H1 (cell line): ENCODE measurements at regions not wholly inside any gene's neighbourhood (a gene's known extent, or its start where the extent isn't known, plus 50 kb on each side); places are given as distances from the start of the nearest gene placed in this dataset.

Experiments
- CTCF ChIA-PET: fragments of 300-600 bp; sonication (Branson Sonifier 250); formaldehyde crosslinking; loops from one replicate; lab custom pipeline; 2021; ENCODE audit not compliant: partially characterized antibody; lab: Charles Lee
- POLR2A ChIA-PET: fragments of 300-600 bp; sonication (Branson Sonifier 250); formaldehyde crosslinking; loops from one replicate; lab custom pipeline; 2021; ENCODE audit warnings: inconsistent platforms; ENCODE audit not compliant: partially characterized antibody; lab: Charles Lee
- DNase-seq, 2 experiments: peaks; one replicate each; pipeline versions ENCODE4 v3.0.0 to v3.0.0-alpha.2; 2010 to 2022; ENCODE audit warnings: low spot score in 2 of 2, low read depth in 1 of 2, mixed read lengths in 1 of 2
- FAIRE-seq: peaks from 2 replicates; lab custom pipeline; 2011; peaks lifted over from hg19 to GRCh38; lab: Jason Lieb, UNC
- H2AFZ ChIP-seq: 2 replicates; pipeline ENCODE4 v1.8.1; 2012; ENCODE audit warnings: low read length, inconsistent platforms
- H2AK5ac ChIP-seq: 2 replicates; pipeline ENCODE4 v1.6.1; 2013; ENCODE audit warnings: low read depth, low read length
- H2BK120ac ChIP-seq: replicated peaks from 2 replicates; pipeline ENCODE3; 2013; ENCODE audit warnings: low read depth, low read length, inconsistent platforms
- H2BK12ac ChIP-seq: 2 replicates; pipeline ENCODE4 v1.6.1; 2013; ENCODE audit warnings: low read depth, low read length
- H2BK15ac ChIP-seq: 2 replicates; pipeline ENCODE4 v1.6.1; 2013; ENCODE audit warnings: low read length
- H2BK20ac ChIP-seq: 2 replicates; pipeline ENCODE4 v1.6.1; 2013; ENCODE audit warnings: low read length
- H2BK5ac ChIP-seq: 2 replicates; pipeline ENCODE4 v1.6.1; 2013; ENCODE audit warnings: low read depth, low read length
- H3K14ac ChIP-seq: 2 replicates; pipeline ENCODE4 v1.6.1; 2013; ENCODE audit warnings: inconsistent platforms; ENCODE audit not compliant: insufficient read length
- H3K18ac ChIP-seq: 2 replicates; pipeline ENCODE4 v1.6.1; 2013; ENCODE audit warnings: low read length; ENCODE audit errors: extremely low read depth
- H3K23ac ChIP-seq: 2 replicates; pipeline ENCODE4 v1.6.1; 2013; ENCODE audit warnings: inconsistent platforms; ENCODE audit not compliant: insufficient read length
- H3K23me2 ChIP-seq: 2 replicates; pipeline ENCODE4 v1.6.1; 2013; ENCODE audit warnings: low read depth, low read length
- H3K27ac ChIP-seq: 2 replicates; pipeline ENCODE4 v1.6.1; 2011; ENCODE audit warnings: low read depth, low read length, inconsistent platforms
- H3K27me3 ChIP-seq, 4 experiments: replicated peaks in 1 of 4; 1 replicate in 1 of 4; 2 replicates in 3 of 4; pipeline versions ENCODE4 v1.6.1 to v1.8.1; 2011 to 2013; ENCODE audit warnings: low read length in 3 of 4, mild to moderate bottlenecking in 3 of 4, inconsistent platforms in 2 of 4, mixed read lengths in 2 of 4, moderate library complexity in 1 of 4; ENCODE audit not compliant: control insufficient read depth in 3 of 4, insufficient read depth in 3 of 4; ENCODE audit errors: extremely low read depth in 1 of 4
- H3K36me3 ChIP-seq, 4 experiments: 2 replicates each; pipeline versions ENCODE4 v1.6.1 to v1.8.1; 2011 to 2013; ENCODE audit warnings: mild to moderate bottlenecking in 4 of 4, low read length in 3 of 4, moderate library complexity in 2 of 4, control low read depth in 1 of 4, inconsistent platforms in 1 of 4; ENCODE audit not compliant: insufficient read depth in 4 of 4, control insufficient read depth in 2 of 4
- H3K4ac ChIP-seq: replicated peaks from 2 replicates; pipeline ENCODE3; 2013; ENCODE audit warnings: low read length, low read depth, mixed read lengths, inconsistent platforms; ENCODE audit not compliant: insufficient read length
- H3K4me1 ChIP-seq, 4 experiments: replicated peaks in 1 of 4; 1 replicate in 1 of 4; 2 replicates in 3 of 4; pipeline versions ENCODE4 v1.6.1 to v1.8.1; 2011 to 2013; ENCODE audit warnings: low read length in 3 of 4, inconsistent platforms in 2 of 4, mixed read lengths in 1 of 4; ENCODE audit not compliant: insufficient read depth in 4 of 4, control insufficient read depth in 3 of 4
- H3K4me2 ChIP-seq, 2 experiments: 2 replicates each; pipeline versions ENCODE4 v1.6.1 to v1.8.1; 2011 to 2013; ENCODE audit warnings: low read depth in 2 of 2, low read length in 2 of 2, control low read depth in 1 of 2, inconsistent platforms in 1 of 2, mild to moderate bottlenecking in 1 of 2; ENCODE audit not compliant: insufficient read depth in 1 of 2
- H3K4me3 ChIP-seq, 4 experiments: fragments of 200-600, 300-600 bp in 1 of 4; sonication (generic), shearing (Covaris generic), sonication (Bioruptor Twin) in 1 of 4; 2 replicates each; pipeline versions ENCODE4 v1.5.1 to v1.8.1; 2011 to 2016; ENCODE audit warnings: low read length in 4 of 4, low read depth in 3 of 4, control low read depth in 2 of 4, inconsistent platforms in 2 of 4, mild to moderate bottlenecking in 2 of 4, mixed read lengths in 1 of 4, moderate library complexity in 1 of 4; ENCODE audit not compliant: insufficient read depth in 2 of 4; ENCODE audit errors: extremely low read depth in 1 of 4
- H3K56ac ChIP-seq: replicated peaks from 2 replicates; pipeline ENCODE3; 2013; ENCODE audit warnings: low read depth, mild to moderate bottlenecking, mixed read lengths, low read length, inconsistent platforms; ENCODE audit not compliant: insufficient read length
- H3K79me1 ChIP-seq: 2 replicates; pipeline ENCODE4 v1.6.1; 2013; ENCODE audit warnings: low read depth, low read length, control low read depth
- H3K79me2 ChIP-seq, 2 experiments: 2 replicates each; pipeline versions ENCODE4 v1.6.1 to v1.8.1; 2012 to 2013; ENCODE audit warnings: low read length in 2 of 2, mild to moderate bottlenecking in 2 of 2, inconsistent platforms in 1 of 2; ENCODE audit not compliant: insufficient read depth in 2 of 2, control insufficient read depth in 1 of 2
- H3K9ac ChIP-seq, 4 experiments: replicated peaks in 1 of 4; 1 replicate in 1 of 4; 2 replicates in 3 of 4; pipeline versions ENCODE4 v1.6.1 to v1.8.1; 2011 to 2013; ENCODE audit warnings: low read depth in 3 of 4, low read length in 3 of 4, control low read depth in 2 of 4, mild to moderate bottlenecking in 2 of 4, moderate library complexity in 2 of 4, inconsistent platforms in 1 of 4; ENCODE audit errors: extremely low read depth in 1 of 4
- H3K9me3 ChIP-seq, 2 experiments: 2 replicates each; pipeline versions ENCODE4 v1.6.1 to v1.8.1; 2012 to 2013; ENCODE audit warnings: mild to moderate bottlenecking in 2 of 2, moderate library complexity in 2 of 2, control low read depth in 1 of 2, inconsistent platforms in 1 of 2, low read depth in 1 of 2, low read length in 1 of 2, mixed read lengths in 1 of 2; ENCODE audit not compliant: insufficient read depth in 2 of 2
- H4K20me1 ChIP-seq, 2 experiments: replicated peaks in 1 of 2; 2 replicates each; pipeline versions ENCODE3 to v1.8.1; 2011 to 2013; ENCODE audit warnings: inconsistent platforms in 2 of 2, low read length in 2 of 2, mild to moderate bottlenecking in 1 of 2; ENCODE audit not compliant: insufficient read depth in 2 of 2, control insufficient read depth in 1 of 2
- H4K5ac ChIP-seq: 2 replicates; pipeline ENCODE4 v1.6.1; 2013; ENCODE audit warnings: low read length, low read depth, mixed read lengths, inconsistent platforms; ENCODE audit not compliant: insufficient read length
- H4K8ac ChIP-seq: 2 replicates; pipeline ENCODE4 v1.8.0; 2013; ENCODE audit warnings: mild to moderate bottlenecking, moderate library complexity, low read length, inconsistent platforms; ENCODE audit not compliant: insufficient read depth; ENCODE audit errors: extremely low read depth
- H4K91ac ChIP-seq: replicated peaks from 2 replicates; pipeline ENCODE3; 2013; ENCODE audit warnings: low read length, mixed read lengths, inconsistent platforms; ENCODE audit not compliant: insufficient read length
- CHD2 ChIP-seq: IDR thresholded peaks from 2 replicates; pipeline ENCODE4 v1.6.1; 2012; ENCODE audit warnings: low read length, improper control_type of control experiment
- WGBS, 2 experiments: shearing (Covaris generic) in 1 of 2; methylation state at CpG; one replicate each; pipeline versions ENCODE4 v1.1.6 to v1.1.7; 2013 to 2015; ENCODE audit warnings: low lambda C conversion rate in 2 of 2, mixed read lengths in 2 of 2, inconsistent platforms in 1 of 2, low coverage in 1 of 2, missing lambda C conversion rate in 1 of 2; ENCODE audit not compliant: insufficient replicate concordance in 2 of 2, insufficient coverage in 1 of 2, insufficient read length in 1 of 2; ENCODE audit errors: extremely low coverage in 1 of 2, missing lambda C conversion rate in 1 of 2; 5-methylcytosine and 5-hydroxymethylcytosine counted together

DNA sequence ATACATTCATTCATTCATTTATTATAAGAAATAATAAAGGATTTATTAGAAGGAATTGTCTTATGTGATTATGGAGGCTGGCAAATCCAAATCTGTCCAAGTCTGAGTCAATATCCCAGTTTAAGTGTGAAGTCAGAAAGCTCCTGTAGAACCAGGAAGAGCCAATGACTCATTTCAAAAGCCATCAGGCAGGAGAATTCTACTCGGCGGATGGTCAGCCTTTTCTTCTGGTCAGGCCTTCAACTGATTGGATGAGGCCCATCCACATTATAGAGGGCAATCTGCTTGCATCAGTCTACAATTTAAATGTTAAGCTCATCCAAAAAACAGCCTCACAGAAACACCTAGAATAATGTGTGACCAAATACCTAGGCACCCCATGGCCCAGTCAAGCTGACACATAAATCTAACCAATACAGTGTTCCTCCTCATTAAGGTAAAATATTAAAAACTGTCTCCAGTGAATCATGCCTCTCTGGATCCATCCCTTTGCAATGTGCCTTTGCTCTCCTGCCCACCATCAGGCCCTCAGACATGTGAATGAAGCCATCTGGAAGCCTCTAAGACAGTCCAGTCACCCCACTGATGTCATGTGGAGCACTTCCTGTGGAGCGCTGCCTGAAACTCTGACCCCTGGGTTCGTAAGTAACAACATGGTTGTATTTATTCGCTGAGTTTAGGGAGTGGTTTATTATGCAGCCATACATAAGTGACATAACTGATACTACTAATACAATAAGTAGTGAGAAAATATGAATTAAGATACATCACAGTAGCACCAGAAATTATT, 69.2 kb upstream of the WSB1 start:
- DNase-seq (no peak), FAIRE-seq (no peak)
- no peak overlapping the region for H4K5ac ChIP-seq
- no peak overlapping the region for H3K14ac ChIP-seq
- no peaks in the 10 kb centered on the region for H3K4me1 ChIP-seq
- CTCF ChIA-PET, result interaction anchor here (0.6 to 1.8 kb wide), 3 partner anchors 11 to 496 kb away, joined by 3 to 6 read pairs (median 3); no protein-coding TSS in a partner anchor
- H4K20me1 ChIP-seq, result no peaks in the 10 kb centered on the region
- no peak overlapping the region for H3K23ac ChIP-seq
- H3K4me3 ChIP-seq, result no peak overlapping the region
- H2AK5ac ChIP-seq, result no peak overlapping the region
- no peak overlapping the region for H3K4ac ChIP-seq
- H3K36me3 ChIP-seq, result no peaks in the 10 kb centered on the region
- H4K8ac ChIP-seq, result no peak overlapping the region
- H3K79me2 ChIP-seq, result no peaks in the 10 kb centered on the region
- no peak overlapping the region for H2AFZ ChIP-seq
- H4K91ac ChIP-seq, result no peak overlapping the region
- peaks cover 17 to 20% of the 10 kb centered on the region in 2 experiments; a peak in 3 of 4 replicates for H3K9me3 ChIP-seq
- no peak overlapping the region for H3K27ac ChIP-seq
- no peak overlapping the region for H3K9ac ChIP-seq
- no peak overlapping the region for H3K18ac ChIP-seq
- no peak overlapping the region for H3K4me2 ChIP-seq
- no peaks in the 10 kb centered on the region for H3K23me2 ChIP-seq
- POLR2A ChIA-PET, result no interaction called here
- TF ChIP-seq CHD2, result no peak
- H3K79me1 ChIP-seq, result no peaks in the 10 kb centered on the region
- no peak overlapping the region for H2BK120ac ChIP-seq
- no peak overlapping the region for H2BK15ac ChIP-seq
- H2BK20ac ChIP-seq, result no peak overlapping the region
- H3K27me3 ChIP-seq, result no peaks in the 10 kb centered on the region
- no peak overlapping the region for H2BK5ac ChIP-seq
- 92% methylated on average over 5 of the region's 5 CpGs; no CpG with 5 or more reads in 1 of the 2 experiments for whole genome bisulfite sequencing, 2 experiments
- H3K56ac ChIP-seq, result no peak overlapping the region
- H2BK12ac ChIP-seq, result no peak overlapping the region
